ENCODE measurements at regions not wholly inside any gene's neighbourhood (a gene's known extent, or its start where the extent isn't known, plus 50 kb on each side); places are given as distances from the start of the nearest gene placed in this dataset.

- no peak for TF ChIP-seq FOXM1 (IDR thresholded peaks at IDR 0.05; ENCODE audit: borderline replicate concordance, low read depth)
- no peak for TF ChIP-seq MAX (IDR thresholded peaks at IDR 0.05)
- TF ChIP-seq EGR1 (IDR thresholded peaks at IDR 0.05), result no peak
- no peak for TF ChIP-seq CREB1 (IDR thresholded peaks at IDR 0.05; ENCODE audit: low read depth)
- TF ChIP-seq REST (IDR thresholded peaks at IDR 0.05; ENCODE audit: low read depth), result no peak
- no peak for TF ChIP-seq TEAD4 (IDR thresholded peaks at IDR 0.05)
- TF ChIP-seq CEBPB (IDR thresholded peaks at IDR 0.05), result no peak
- TF ChIP-seq NFIC (IDR thresholded peaks at IDR 0.05), result no peak
- TF ChIP-seq RAD21 (IDR thresholded peaks at IDR 0.05; ENCODE audit: low read depth), result no peak
- TF ChIP-seq EP300 (IDR thresholded peaks at IDR 0.05; ENCODE audit: borderline replicate concordance), result no peak
- TF ChIP-seq TCF12 (IDR thresholded peaks at IDR 0.05; ENCODE audit: low read depth), result no peak
- TF ChIP-seq YY1 (IDR thresholded peaks at IDR 0.05; ENCODE audit: low read depth), result no peak
- no peak for TF ChIP-seq TAF1 (IDR thresholded peaks at IDR 0.05; ENCODE audit: low read depth)
- no peak for TF ChIP-seq USF1 (IDR thresholded peaks at IDR 0.05)
- no peak for TF ChIP-seq ZBTB7A (IDR thresholded peaks at IDR 0.05; ENCODE audit: low read depth)
These were observed 59.7 kb downstream of the RNF112 start for GRCh38 chr17:19470530-19471261.

GRCh38 chr17:19482576-19482975, 51.1 kb upstream of the SLC47A1 start:
- 0 out of 2 replicates have a peak, but pooled peaks have one; percentile 11 for TF ChIP-seq MAX (IDR thresholded peaks at IDR 0.05)
- TF ChIP-seq TCF12 (IDR thresholded peaks at IDR 0.05; ENCODE audit: low read depth), result no peak
- no peak for TF ChIP-seq EP300 (IDR thresholded peaks at IDR 0.05; ENCODE audit: borderline replicate concordance)
- peak; percentile 65 for TF ChIP-seq TEAD4 (IDR thresholded peaks at IDR 0.05)
